Mesenchymal stem cell (in vitro differentiated cells and primary cell): ENCODE measurements at regions not wholly inside any gene's neighbourhood (a gene's known extent, or its start where the extent isn't known, plus 50 kb on each side); places are given as distances from the start of the nearest gene placed in this dataset.

ENCODE experiments used
- DNase-seq: peaks from one replicate; pipeline ENCODE4 v3.0.0-alpha.2; 2013
- H2AFZ ChIP-seq: one replicate; pipeline ENCODE4 v1.6.1; 2013; ENCODE audit warnings: low read depth, mild to moderate bottlenecking, control low read depth, inconsistent platforms, low read length, moderate library complexity
- H2AK5ac ChIP-seq: 2 replicates; pipeline ENCODE4 v1.6.1; 2013; ENCODE audit warnings: low read length, moderate library complexity, mild to moderate bottlenecking, inconsistent platforms; ENCODE audit not compliant: severe bottlenecking
- H2BK120ac ChIP-seq: one replicate; pipeline ENCODE4 v1.6.1; 2013; ENCODE audit warnings: low read depth, mild to moderate bottlenecking, inconsistent platforms, low read length, moderate library complexity
- H2BK12ac ChIP-seq, 2 experiments: one replicate each; pipeline ENCODE4 v1.6.1; 2013; ENCODE audit warnings: inconsistent platforms in 2 of 2, low read length in 2 of 2, mild to moderate bottlenecking in 2 of 2, moderate library complexity in 2 of 2, control low read depth in 1 of 2
- H2BK15ac ChIP-seq: one replicate; pipeline ENCODE4 v1.6.1; 2013; ENCODE audit warnings: mild to moderate bottlenecking, low read depth, inconsistent platforms; ENCODE audit not compliant: poor library complexity, severe bottlenecking
- H2BK5ac ChIP-seq: 2 replicates; pipeline ENCODE4 v1.6.1; 2013; ENCODE audit warnings: low read depth, mild to moderate bottlenecking, low read length, control low read depth, inconsistent platforms; ENCODE audit not compliant: poor library complexity, severe bottlenecking
- H3K14ac ChIP-seq, 2 experiments: one replicate each; pipeline ENCODE4 v1.6.1; 2013; ENCODE audit warnings: inconsistent platforms in 2 of 2, low read length in 2 of 2, control low read depth in 1 of 2, mild to moderate bottlenecking in 1 of 2, moderate library complexity in 1 of 2
- H3K18ac ChIP-seq, 2 experiments: one replicate each; pipeline ENCODE4 v1.6.1; 2013; ENCODE audit warnings: inconsistent platforms in 2 of 2, low read length in 2 of 2, control low read depth in 1 of 2, low read depth in 1 of 2, mild to moderate bottlenecking in 1 of 2
- H3K23ac ChIP-seq, 2 experiments: one replicate each; pipeline ENCODE4 v1.6.1; 2013; ENCODE audit warnings: inconsistent platforms in 2 of 2, low read length in 2 of 2, mild to moderate bottlenecking in 2 of 2, moderate library complexity in 2 of 2, control low read depth in 1 of 2
- H3K27ac ChIP-seq: 2 replicates; pipeline ENCODE4 v1.5.1; 2013; ENCODE audit warnings: mild to moderate bottlenecking, moderate library complexity, low read length, control low read depth, inconsistent platforms; ENCODE audit not compliant: poor library complexity, severe bottlenecking
- H3K27me3 ChIP-seq, 2 experiments: 2 replicates each; pipeline versions ENCODE4 v1.6.1 to v1.7.0; 2013; ENCODE audit warnings: low read length in 2 of 2, mild to moderate bottlenecking in 2 of 2, moderate library complexity in 2 of 2, control low read depth in 1 of 2, inconsistent platforms in 1 of 2; ENCODE audit not compliant: control insufficient read depth in 1 of 2, insufficient read depth in 1 of 2
- H3K36me3 ChIP-seq, 2 experiments: 2 replicates each; pipeline versions ENCODE4 v1.6.1 to v1.7.0; 2013; ENCODE audit warnings: low read length in 2 of 2, control low read depth in 1 of 2, inconsistent platforms in 1 of 2, low read depth in 1 of 2, mild to moderate bottlenecking in 1 of 2; ENCODE audit not compliant: insufficient read depth in 2 of 2, control insufficient read depth in 1 of 2
- H3K4ac ChIP-seq, 2 experiments: one replicate each; pipeline ENCODE4 v1.6.1; 2013; ENCODE audit warnings: inconsistent platforms in 2 of 2, low read length in 2 of 2, mild to moderate bottlenecking in 2 of 2, moderate library complexity in 2 of 2, control low read depth in 1 of 2, low read depth in 1 of 2
- H3K4me1 ChIP-seq: 2 replicates; pipeline ENCODE4 v1.6.1; 2013; ENCODE audit warnings: low read depth, low read length, control low read depth; ENCODE audit not compliant: control insufficient read depth, insufficient read depth
- H3K4me2 ChIP-seq: 2 replicates; pipeline ENCODE4 v1.6.1; 2013; ENCODE audit warnings: low read length, mild to moderate bottlenecking, inconsistent platforms; ENCODE audit not compliant: poor library complexity, severe bottlenecking
- H3K4me3 ChIP-seq, 2 experiments: 2 replicates each; pipeline versions ENCODE4 v1.5.1 to v1.7.0; 2013; ENCODE audit warnings: low read length in 2 of 2, mild to moderate bottlenecking in 2 of 2, control low read depth in 1 of 2, low read depth in 1 of 2; ENCODE audit not compliant: insufficient read depth in 1 of 2
- H3K79me1 ChIP-seq: replicated peaks from 2 replicates; pipeline ENCODE4 v1.6.1; 2013; ENCODE audit warnings: mild to moderate bottlenecking, control low read depth, low read length, inconsistent platforms; ENCODE audit not compliant: poor library complexity, severe bottlenecking
- H3K9ac ChIP-seq: 2 replicates; pipeline ENCODE4 v1.7.0; 2013; ENCODE audit warnings: mild to moderate bottlenecking, low read length, moderate library complexity
- H3K9me3 ChIP-seq: 2 replicates; pipeline ENCODE4 v1.7.0; 2013; ENCODE audit warnings: mild to moderate bottlenecking, low read length; ENCODE audit not compliant: control insufficient read depth
- H4K8ac ChIP-seq: one replicate; pipeline ENCODE4 v1.6.1; 2013; ENCODE audit warnings: inconsistent platforms, mild to moderate bottlenecking, low read length, moderate library complexity
- H4K91ac ChIP-seq: one replicate; pipeline ENCODE4 v1.6.1; 2013; ENCODE audit warnings: mild to moderate bottlenecking, low read length, inconsistent platforms
- WGBS: methylation state at CpG from one replicate; pipeline ENCODE4 v1.1.7; 2013; ENCODE audit warnings: mixed read lengths; 5-methylcytosine and 5-hydroxymethylcytosine counted together

- Histone ChIP-seq H3K14ac (no peak overlapping the region), H4K8ac (no peak overlapping the region), H2AK5ac (no peak overlapping the region), H3K18ac (no peak overlapping the region), H3K9ac (no peak overlapping the region), H2BK5ac (no peak overlapping the region), H3K4me2 (no peak overlapping the region), H2AFZ (no peak overlapping the region), H3K4ac (no peak overlapping the region), H2BK12ac (no peak overlapping the region), H2BK120ac (no peak overlapping the region), H3K27me3 (no peaks in the 10 kb centered on the region), H4K91ac (no peak overlapping the region), H3K36me3 (no peaks in the 10 kb centered on the region), H3K27ac (no peak overlapping the region), H3K23ac (no peak overlapping the region), H3K4me3 (no peak overlapping the region), H3K79me1 (no peaks in the 10 kb centered on the region), H3K4me1 (no peaks in the 10 kb centered on the region), H3K9me3 (no peaks in the 10 kb centered on the region), H2BK15ac (no peak overlapping the region)
- DNase-seq: no peak
These were observed 839.4 kb downstream of the TBL1XR1 start for GRCh38 chr3:176357891-176358290.

GRCh38 chr3:176354843-176355242 is 842.4 kb downstream of the TBL1XR1 start:
- Histone ChIP-seq H3K4me3 (no peak overlapping the region), H3K4ac (no peak overlapping the region), H3K36me3 (no peaks in the 10 kb centered on the region), H3K9ac (no peak overlapping the region), H2BK15ac (no peak overlapping the region), H3K4me2 (no peak overlapping the region), H3K9me3 (no peaks in the 10 kb centered on the region), H2BK5ac (no peak overlapping the region), H4K91ac (no peak overlapping the region), H3K18ac (no peak overlapping the region), H2AK5ac (no peak overlapping the region), H4K8ac (no peak overlapping the region), H2AFZ (no peak overlapping the region), H3K4me1 (no peaks in the 10 kb centered on the region), H3K79me1 (no peaks in the 10 kb centered on the region), H3K23ac (no peak overlapping the region), H3K27ac (no peak overlapping the region), H3K14ac (no peak overlapping the region), H2BK120ac (no peak overlapping the region), H3K27me3 (no peaks in the 10 kb centered on the region), H2BK12ac (no peak overlapping the region)
- DNase-seq: no peak
- 100% methylated on average over 1 of the region's 2 CpGs for WGBS

- no peaks in the 10 kb centered on the region for H3K27me3 ChIP-seq
- no peak overlapping the region for H4K91ac ChIP-seq
- WGBS: 84% methylated on average over 3 of the region's 4 CpGs
- H3K36me3 ChIP-seq: no peaks in the 10 kb centered on the region
- no peak overlapping the region for H2BK5ac ChIP-seq
- H3K9me3 ChIP-seq: no peaks in the 10 kb centered on the region
- H2AFZ ChIP-seq: no peak overlapping the region
- no peaks in the 10 kb centered on the region for H3K79me1 ChIP-seq
- no peak overlapping the region for H4K8ac ChIP-seq
- no peak overlapping the region for H2BK120ac ChIP-seq
- H3K18ac ChIP-seq: no peak overlapping the region
- H3K14ac ChIP-seq: no peak overlapping the region
- H3K4me2 ChIP-seq: no peak overlapping the region
- no peak overlapping the region for H3K4me3 ChIP-seq
- H3K27ac ChIP-seq: no peak overlapping the region
- no peak overlapping the region for H3K4ac ChIP-seq
- peak; percentile 12 for DNase-seq
- no peak overlapping the region for H2BK12ac ChIP-seq
- H3K23ac ChIP-seq: no peak overlapping the region
- H3K9ac ChIP-seq: no peak overlapping the region
- no peaks in the 10 kb centered on the region for H3K4me1 ChIP-seq
- H2AK5ac ChIP-seq: no peak overlapping the region
- H2BK15ac ChIP-seq: no peak overlapping the region
These were observed 844.5 kb downstream of the TBL1XR1 start for GRCh38 chr3:176352716-176353334.

GRCh38 chr3:176351408-176351807 is 845.9 kb downstream of the TBL1XR1 start:
- Histone ChIP-seq H3K23ac (no peak overlapping the region), H3K27ac (no peak overlapping the region), H2BK15ac (no peak overlapping the region), H3K18ac (no peak overlapping the region), H2AFZ (no peak overlapping the region), H2AK5ac (no peak overlapping the region), H3K4me3 (no peak overlapping the region), H3K9ac (no peak overlapping the region), H3K27me3 (no peaks in the 10 kb centered on the region), H3K36me3 (no peaks in the 10 kb centered on the region), H3K14ac (no peak overlapping the region), H3K79me1 (no peaks in the 10 kb centered on the region), H2BK5ac (no peak overlapping the region), H4K91ac (no peak overlapping the region), H3K4me2 (no peak overlapping the region), H2BK12ac (no peak overlapping the region), H3K4ac (no peak overlapping the region), H2BK120ac (no peak overlapping the region), H3K4me1 (no peaks in the 10 kb centered on the region), H3K9me3 (no peaks in the 10 kb centered on the region), H4K8ac (no peak overlapping the region)
- 89% methylated on average over 4 of the region's 4 CpGs for WGBS
- no peak for DNase-seq
